ENCODE measurements at regions not wholly inside any gene's neighbourhood (a gene's known extent, or its start where the extent isn't known, plus 50 kb on each side); places are given as distances from the start of the nearest gene placed in this dataset.

DNA sequence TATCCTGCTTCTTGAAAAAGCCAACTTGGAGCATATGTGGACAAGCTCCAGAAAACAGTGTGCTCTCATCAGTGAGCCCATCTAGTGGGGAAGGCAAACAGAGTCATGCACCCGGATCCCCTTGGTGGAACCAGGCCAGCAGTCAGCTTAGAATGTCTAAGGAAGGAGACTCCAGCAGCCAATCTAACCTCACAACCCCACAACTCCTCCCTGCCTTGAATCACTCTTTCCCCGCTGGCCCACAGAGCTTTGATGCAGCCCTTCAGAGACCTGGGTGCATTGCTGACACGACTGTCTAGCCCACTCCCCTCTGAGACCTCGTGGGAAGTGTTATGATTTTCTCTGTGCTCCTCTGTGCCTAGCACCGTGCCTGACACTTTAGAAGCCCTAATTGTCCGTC, 623.7 kb downstream of the BNC2 start:
- TF ChIP-seq POLR2AphosphoS5 (IDR thresholded peaks at IDR 0.05; ENCODE audit: low read depth, low read length) = no peak
- TF ChIP-seq, protein P1, sequence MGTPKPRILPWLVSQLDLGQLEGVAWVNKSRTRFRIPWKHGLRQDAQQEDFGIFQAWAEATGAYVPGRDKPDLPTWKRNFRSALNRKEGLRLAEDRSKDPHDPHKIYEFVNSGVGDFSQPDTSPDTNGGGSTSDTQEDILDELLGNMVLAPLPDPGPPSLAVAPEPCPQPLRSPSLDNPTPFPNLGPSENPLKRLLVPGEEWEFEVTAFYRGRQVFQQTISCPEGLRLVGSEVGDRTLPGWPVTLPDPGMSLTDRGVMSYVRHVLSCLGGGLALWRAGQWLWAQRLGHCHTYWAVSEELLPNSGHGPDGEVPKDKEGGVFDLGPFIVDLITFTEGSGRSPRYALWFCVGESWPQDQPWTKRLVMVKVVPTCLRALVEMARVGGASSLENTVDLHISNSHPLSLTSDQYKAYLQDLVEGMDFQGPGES (IDR thresholded peaks at IDR 0.05; ENCODE audit: low read depth, low read length) = no peak
- no peak overlapping the region for H3K4me3 ChIP-seq (ENCODE audit: low read depth in 2 of 2, low read length in 1 of 2)
- no peaks in the 10 kb centered on the region for H3K27me3 ChIP-seq (ENCODE audit: insufficient read depth)
- peak overlapping the region; percentile 25; the same call in 1 of the 2 replicates for H3K4me2 ChIP-seq
- no peaks in the 10 kb centered on the region for H3F3A ChIP-seq (replicated peaks; ENCODE audit: insufficient read depth)
- H3K9me3 ChIP-seq = no peaks in the 10 kb centered on the region
- 66% methylated on average over 5 of the region's 6 CpGs for WGBS (ENCODE audit: low lambda C conversion rate)
- peak overlapping the region in 1 of 2 experiments; percentile 40; a peak in 2 of 4 replicates for H3K27ac ChIP-seq (ENCODE audit: low read depth in 2 of 2, low read length in 1 of 2)
- ChIA-PET POLR2A (no interaction called here), CTCF (interaction anchor here (4.5 kb wide), 1 partner anchor 11 kb away, joined by 20 read pairs; no protein-coding TSS in a partner anchor)
- no peaks in the 10 kb centered on the region for H4K20me1 ChIP-seq (ENCODE audit: insufficient read depth)
- no peak overlapping the region for H2AFZ ChIP-seq (ENCODE audit: low read depth)
- no peak overlapping the region for H3K9ac ChIP-seq
- H3K4me1 ChIP-seq (ENCODE audit: control insufficient read depth in 1 of 2, insufficient read depth in 2 of 2, low read depth in 1 of 2, low read length in 1 of 2) = peaks cover 0 to 13% of the 10 kb centered on the region in 2 experiments; a peak in 2 of 4 replicates
- no peaks in the 10 kb centered on the region for H3K36me3 ChIP-seq (replicated peaks in 1 of 2; ENCODE audit: control insufficient read depth in 1 of 2, insufficient read depth in 2 of 2, low read length in 1 of 2)
- DNase-seq = no peak
- H3K9me2 ChIP-seq = no peaks in the 10 kb centered on the region
- no peaks in the 10 kb centered on the region for H3K79me2 ChIP-seq (ENCODE audit: insufficient read depth)

DNA sequence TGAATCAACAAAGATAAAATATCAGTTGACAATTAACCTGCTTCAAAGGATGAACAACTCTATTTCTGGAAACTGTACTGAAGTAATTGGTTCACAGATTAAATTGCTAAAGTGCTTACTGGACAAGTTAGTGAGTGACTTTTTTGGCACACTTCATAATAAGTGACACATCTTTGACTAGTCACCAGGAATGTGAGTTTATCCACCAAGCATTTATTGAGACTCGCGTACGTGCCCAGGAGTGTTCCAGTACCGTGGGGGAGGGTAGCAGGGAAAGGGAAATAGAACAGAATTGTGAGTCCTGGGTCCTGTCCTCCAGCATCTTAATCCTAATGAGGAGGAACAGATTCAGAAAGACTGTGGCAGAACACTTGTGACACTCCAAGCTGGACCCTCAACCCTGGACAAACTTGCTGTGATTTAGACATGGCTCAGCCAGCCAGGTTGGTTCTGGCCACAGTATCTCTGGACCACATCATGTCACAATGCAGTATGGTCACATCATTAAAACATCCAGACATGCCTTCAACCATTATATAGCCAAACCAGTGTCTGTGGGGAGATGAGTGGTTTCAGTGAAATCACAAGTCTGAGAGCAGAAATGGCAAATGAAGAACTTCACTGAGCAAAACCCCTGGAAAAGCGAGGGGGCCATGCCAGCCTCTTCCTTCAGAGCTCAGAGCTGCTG, 623.1 kb downstream of the BNC2 start:
- no peaks in the 10 kb centered on the region for H3F3A ChIP-seq (replicated peaks; ENCODE audit: insufficient read depth)
- 81% methylated on average over 5 of the region's 5 CpGs for WGBS (ENCODE audit: low lambda C conversion rate)
- no peaks in the 10 kb centered on the region for H3K9me3 ChIP-seq
- no peaks in the 10 kb centered on the region for H3K27me3 ChIP-seq (ENCODE audit: insufficient read depth)
- TF ChIP-seq NFIC (IDR thresholded peaks at IDR 0.05; ENCODE audit: borderline replicate concordance) (peak; percentile 57; the same call in 1 of the 2 replicates), FOSL2 (IDR thresholded peaks at IDR 0.05; ENCODE audit: borderline replicate concordance, low read depth) (peak; percentile 34; the same call in 1 of the 2 replicates), POLR2AphosphoS5 (IDR thresholded peaks at IDR 0.05; ENCODE audit: low read depth, low read length) (no peak)
- TF ChIP-seq, protein P2, sequence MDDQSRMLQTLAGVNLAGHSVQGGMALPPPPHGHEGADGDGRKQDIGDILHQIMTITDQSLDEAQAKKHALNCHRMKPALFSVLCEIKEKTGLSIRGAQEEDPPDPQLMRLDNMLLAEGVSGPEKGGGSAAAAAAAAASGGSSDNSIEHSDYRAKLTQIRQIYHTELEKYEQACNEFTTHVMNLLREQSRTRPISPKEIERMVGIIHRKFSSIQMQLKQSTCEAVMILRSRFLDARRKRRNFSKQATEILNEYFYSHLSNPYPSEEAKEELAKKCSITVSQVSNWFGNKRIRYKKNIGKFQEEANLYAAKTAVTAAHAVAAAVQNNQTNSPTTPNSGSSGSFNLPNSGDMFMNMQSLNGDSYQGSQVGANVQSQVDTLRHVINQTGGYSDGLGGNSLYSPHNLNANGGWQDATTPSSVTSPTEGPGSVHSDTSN (IDR thresholded peaks at IDR 0.05) = 0 out of 2 replicates have a peak, but pooled peaks have one; percentile 15
- TF ChIP-seq, protein P3, sequence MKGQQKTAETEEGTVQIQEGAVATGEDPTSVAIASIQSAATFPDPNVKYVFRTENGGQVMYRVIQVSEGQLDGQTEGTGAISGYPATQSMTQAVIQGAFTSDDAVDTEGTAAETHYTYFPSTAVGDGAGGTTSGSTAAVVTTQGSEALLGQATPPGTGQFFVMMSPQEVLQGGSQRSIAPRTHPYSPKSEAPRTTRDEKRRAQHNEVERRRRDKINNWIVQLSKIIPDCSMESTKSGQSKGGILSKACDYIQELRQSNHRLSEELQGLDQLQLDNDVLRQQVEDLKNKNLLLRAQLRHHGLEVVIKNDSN (IDR thresholded peaks at IDR 0.05; ENCODE audit: borderline replicate concordance, low read depth) = no peak
- H3K4me3 ChIP-seq (ENCODE audit: low read depth in 2 of 2, low read length in 1 of 2) = no peak overlapping the region
- peaks cover 0 to 13% of the 10 kb centered on the region in 2 experiments; a peak in 2 of 4 replicates for H3K4me1 ChIP-seq (ENCODE audit: control insufficient read depth in 1 of 2, insufficient read depth in 2 of 2, low read depth in 1 of 2, low read length in 1 of 2)
- H3K79me2 ChIP-seq (ENCODE audit: insufficient read depth) = no peaks in the 10 kb centered on the region
- peak overlapping the region in 1 of 2 experiments; percentile 40; a peak in 2 of 4 replicates for H3K27ac ChIP-seq (ENCODE audit: low read depth in 2 of 2, low read length in 1 of 2)
- H3K36me3 ChIP-seq (replicated peaks in 1 of 2; ENCODE audit: control insufficient read depth in 1 of 2, insufficient read depth in 2 of 2, low read length in 1 of 2) = no peaks in the 10 kb centered on the region
- no peak for DNase-seq
- 0 out of 2 replicates have a peak overlapping the region, but pooled peaks have one; percentile 4 for H3K9ac ChIP-seq
- H3K4me2 ChIP-seq = peak overlapping the region; percentile 25; the same call in 1 of the 2 replicates
- CTCF ChIA-PET = interaction anchor here (1.5 to 4.5 kb wide), 2 partner anchors 10 to 18 kb away, joined by 3 to 20 read pairs; no protein-coding TSS in a partner anchor
- POLR2A ChIA-PET = no interaction called here
- H3K9me2 ChIP-seq = no peaks in the 10 kb centered on the region
- H2AFZ ChIP-seq (ENCODE audit: low read depth) = peak overlapping the region; percentile 61; the same call in 1 of the 2 replicates
- H4K20me1 ChIP-seq (ENCODE audit: insufficient read depth) = no peaks in the 10 kb centered on the region

All from SK-N-SH (cell line).